Body of pancreas (tissue), 4 donors: ENCODE measurements at regions not wholly inside any gene's neighbourhood (a gene's known extent, or its start where the extent isn't known, plus 50 kb on each side); places are given as distances from the start of the nearest gene placed in this dataset.

Experiments used
- CTCF ChIP-seq, 7 experiments: fragments of 450-650 bp in 4 of 7; fragments of 200-600 bp in 3 of 7; sonication (generic) in 3 of 7; IDR thresholded peaks; one replicate each; pipeline ENCODE4 v1.5.1; 2016 to 2019; ENCODE audit warnings: antibody characterized with exemption in 7 of 7
- POLR2A ChIP-seq, 3 donors: fragments of 450-650 bp; IDR thresholded peaks; one replicate each; pipeline ENCODE4 v1.6.1; 2016; ENCODE audit warnings: antibody characterized with exemption in 3 of 3, mild to moderate bottlenecking in 2 of 3

DNA sequence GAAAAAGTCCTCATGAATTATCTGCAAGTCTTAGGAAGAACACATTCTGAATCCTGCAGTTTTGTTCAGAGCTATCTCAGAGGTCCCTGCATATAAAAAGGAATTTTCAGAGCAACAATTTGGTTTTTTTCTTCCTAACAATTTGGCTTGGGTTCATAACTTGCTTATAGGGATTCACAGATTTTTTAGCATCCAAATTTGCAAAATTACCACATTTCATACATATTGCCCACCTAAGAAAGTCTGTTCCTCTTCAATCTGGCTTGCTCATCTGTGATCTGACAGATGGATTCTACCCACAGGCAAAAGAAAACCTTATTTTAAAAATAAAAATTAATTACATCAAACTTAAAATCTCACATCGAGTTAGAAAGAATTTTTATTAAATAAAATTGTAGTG is 714.4 kb upstream of the NCAM2 start:
- no peak for TF ChIP-seq CTCF (IDR thresholded peaks at IDR 0.05)
- no peak for TF ChIP-seq POLR2A (IDR thresholded peaks at IDR 0.05)
